ENCODE measurements at regions not wholly inside any gene's neighbourhood (a gene's known extent, or its start where the extent isn't known, plus 50 kb on each side); places are given as distances from the start of the nearest gene placed in this dataset.

DNA sequence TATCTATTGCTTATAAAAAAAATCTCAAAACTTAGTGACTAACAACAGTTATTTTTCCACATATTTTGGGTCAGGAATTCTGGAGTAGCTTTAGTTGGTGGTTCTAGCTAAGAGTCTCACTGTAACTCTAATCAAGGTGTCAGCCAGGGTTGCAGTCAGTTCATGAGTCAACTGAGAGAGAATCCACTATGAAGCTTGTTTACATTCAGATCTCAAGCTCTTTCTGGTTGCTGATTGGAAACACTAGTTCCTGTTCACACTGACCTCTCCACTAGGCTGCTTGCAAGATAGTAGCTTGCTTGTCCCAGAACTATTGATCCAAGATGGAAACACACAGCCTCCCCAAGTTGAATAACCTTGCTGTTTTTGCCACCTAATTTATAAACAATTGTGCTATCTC, 1192.1 kb upstream of the B3GALT2 start:
- Histone ChIP-seq H3K4me3 (no peak overlapping the region), H3K4me2 (no peak overlapping the region), H3K4me1 (no peaks in the 10 kb centered on the region), H3K27ac (no peak overlapping the region), H3K9me3 (no peaks in the 10 kb centered on the region)
- DNase-seq (ENCODE audit: low read depth in 1 of 2, low spot score in 1 of 2) (peak in 1 of 2 experiments; percentile 5), ATAC-seq (no peak), FAIRE-seq (no peak)
- no peak for TF ChIP-seq CEBPB (IDR thresholded peaks at IDR 0.05)
- TF ChIP-seq CBX2 (IDR thresholded peaks at IDR 0.05; ENCODE audit: borderline replicate concordance, low read depth): no peak
- TF ChIP-seq NR3C1 (IDR thresholded peaks at IDR 0.05): no peak
- TF ChIP-seq, protein P1, sequence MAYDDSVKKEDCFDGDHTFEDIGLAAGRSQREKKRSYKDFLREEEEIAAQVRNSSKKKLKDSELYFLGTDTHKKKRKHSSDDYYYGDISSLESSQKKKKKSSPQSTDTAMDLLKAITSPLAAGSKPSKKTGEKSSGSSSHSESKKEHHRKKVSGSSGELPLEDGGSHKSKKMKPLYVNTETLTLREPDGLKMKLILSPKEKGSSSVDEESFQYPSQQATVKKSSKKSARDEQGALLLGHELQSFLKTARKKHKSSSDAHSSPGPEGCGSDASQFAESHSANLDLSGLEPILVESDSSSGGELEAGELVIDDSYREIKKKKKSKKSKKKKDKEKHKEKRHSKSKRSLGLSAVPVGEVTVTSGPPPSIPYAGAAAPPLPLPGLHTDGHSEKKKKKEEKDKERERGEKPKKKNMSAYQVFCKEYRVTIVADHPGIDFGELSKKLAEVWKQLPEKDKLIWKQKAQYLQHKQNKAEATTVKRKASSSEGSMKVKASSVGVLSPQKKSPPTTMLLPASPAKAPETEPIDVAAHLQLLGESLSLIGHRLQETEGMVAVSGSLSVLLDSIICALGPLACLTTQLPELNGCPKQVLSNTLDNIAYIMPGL (CRISPR knock-in tag; IDR thresholded peaks at IDR 0.05; ENCODE audit: borderline replicate concordance): no peak
- TF ChIP-seq, protein P2, sequence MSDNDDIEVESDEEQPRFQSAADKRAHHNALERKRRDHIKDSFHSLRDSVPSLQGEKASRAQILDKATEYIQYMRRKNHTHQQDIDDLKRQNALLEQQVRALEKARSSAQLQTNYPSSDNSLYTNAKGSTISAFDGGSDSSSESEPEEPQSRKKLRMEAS (IDR thresholded peaks at IDR 0.05): no peak
- TF ChIP-seq CHD4 (IDR thresholded peaks at IDR 0.05; ENCODE audit: borderline replicate concordance): no peak
- TF ChIP-seq PBX3 (IDR thresholded peaks at IDR 0.05): no peak
- no peak for TF ChIP-seq FOSB (CRISPR knock-in tag; IDR thresholded peaks at IDR 0.05)
- TF ChIP-seq RARB (CRISPR knock-in tag; IDR thresholded peaks at IDR 0.05): no peak
- no peak for TF ChIP-seq RFX5 (IDR thresholded peaks at IDR 0.05)
- TF ChIP-seq TFCP2L1 (CRISPR knock-in tag; IDR thresholded peaks at IDR 0.05): no peak
- TF ChIP-seq BCL3 (IDR thresholded peaks at IDR 0.05): no peak
- TF ChIP-seq POLR2AphosphoS2 (conservative IDR thresholded peaks at IDR 0.05; ENCODE audit: low read length): no peak
- TF ChIP-seq, protein P3, sequence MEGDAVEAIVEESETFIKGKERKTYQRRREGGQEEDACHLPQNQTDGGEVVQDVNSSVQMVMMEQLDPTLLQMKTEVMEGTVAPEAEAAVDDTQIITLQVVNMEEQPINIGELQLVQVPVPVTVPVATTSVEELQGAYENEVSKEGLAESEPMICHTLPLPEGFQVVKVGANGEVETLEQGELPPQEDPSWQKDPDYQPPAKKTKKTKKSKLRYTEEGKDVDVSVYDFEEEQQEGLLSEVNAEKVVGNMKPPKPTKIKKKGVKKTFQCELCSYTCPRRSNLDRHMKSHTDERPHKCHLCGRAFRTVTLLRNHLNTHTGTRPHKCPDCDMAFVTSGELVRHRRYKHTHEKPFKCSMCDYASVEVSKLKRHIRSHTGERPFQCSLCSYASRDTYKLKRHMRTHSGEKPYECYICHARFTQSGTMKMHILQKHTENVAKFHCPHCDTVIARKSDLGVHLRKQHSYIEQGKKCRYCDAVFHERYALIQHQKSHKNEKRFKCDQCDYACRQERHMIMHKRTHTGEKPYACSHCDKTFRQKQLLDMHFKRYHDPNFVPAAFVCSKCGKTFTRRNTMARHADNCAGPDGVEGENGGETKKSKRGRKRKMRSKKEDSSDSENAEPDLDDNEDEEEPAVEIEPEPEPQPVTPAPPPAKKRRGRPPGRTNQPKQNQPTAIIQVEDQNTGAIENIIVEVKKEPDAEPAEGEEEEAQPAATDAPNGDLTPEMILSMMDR (IDR thresholded peaks at IDR 0.05): no peak
- POLR2A ChIA-PET: no interaction called here
- CTCF ChIA-PET: no interaction called here

DNA sequence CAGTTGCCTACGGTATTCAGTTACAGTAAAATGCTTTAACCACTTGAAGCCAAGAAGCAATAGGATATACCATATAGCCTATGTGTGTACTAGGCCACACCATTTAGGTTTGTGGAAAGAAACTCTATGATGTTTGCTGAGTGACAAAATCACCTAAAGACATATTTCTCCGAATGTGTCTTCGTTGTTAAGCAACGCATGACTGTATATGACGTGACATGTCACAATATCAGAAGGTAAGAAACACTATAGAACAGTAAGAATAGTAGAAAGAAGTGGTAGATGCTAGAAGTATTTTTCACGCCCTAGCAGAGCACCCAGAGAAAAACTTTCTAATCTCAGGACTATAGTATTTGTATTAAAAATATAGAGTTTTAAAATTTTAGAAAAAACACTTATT, 1188.2 kb upstream of the B3GALT2 start:
- no peaks in the 10 kb centered on the region for H3K4me1 ChIP-seq
- H3K4me2 ChIP-seq: no peak overlapping the region
- no peak overlapping the region for H3K27ac ChIP-seq
- 73% methylated on average over 6 of the region's 6 CpGs for WGBS (ENCODE audit: missing lambda C conversion rate)
- no peaks in the 10 kb centered on the region for H3K9me3 ChIP-seq
- DNase-seq (ENCODE audit: low read depth in 1 of 2, low spot score in 1 of 2) (no peak), FAIRE-seq (no peak), ATAC-seq (no peak)
- CTCF ChIA-PET: no interaction called here
- TF ChIP-seq POLR2AphosphoS2 (conservative IDR thresholded peaks at IDR 0.05; ENCODE audit: low read length): no peak
- no peak for TF ChIP-seq BCL3 (IDR thresholded peaks at IDR 0.05)
- TF ChIP-seq, protein P3 (IDR thresholded peaks at IDR 0.05): no peak
- no peak for TF ChIP-seq KDM5A (IDR thresholded peaks at IDR 0.05)
- no peak for TF ChIP-seq MAFK (IDR thresholded peaks at IDR 0.05; ENCODE audit: partially characterized antibody)
- TF ChIP-seq CEBPB (IDR thresholded peaks at IDR 0.05): no peak
- no peak for TF ChIP-seq SMC3 (IDR thresholded peaks at IDR 0.05)
- TF ChIP-seq ZSCAN20 (CRISPR knock-in tag; IDR thresholded peaks at IDR 0.05): no peak
- no peak for TF ChIP-seq ZFP36 (IDR thresholded peaks at IDR 0.05; ENCODE audit: borderline replicate concordance, partially characterized antibody)
- POLR2A ChIA-PET: no interaction called here
- no peak overlapping the region for H3K4me3 ChIP-seq

Data from A549 (cell line).